Astrocyte (in vitro differentiated cells and primary cell): ENCODE measurements at regions not wholly inside any gene's neighbourhood (a gene's known extent, or its start where the extent isn't known, plus 50 kb on each side); places are given as distances from the start of the nearest gene placed in this dataset.

Experiments used
- CTCF ChIP-seq: IDR thresholded peaks from 2 replicates; pipeline ENCODE4 v1.5.1; 2011; ENCODE audit warnings: low read depth, mild to moderate bottlenecking, inconsistent platforms, low read length, moderate library complexity; ENCODE audit not compliant: insufficient read depth
- EZH2 ChIP-seq: IDR thresholded peaks from 2 replicates; pipeline ENCODE4 v1.6.1; 2012; ENCODE audit warnings: mild to moderate bottlenecking, low read length, inconsistent platforms; ENCODE audit not compliant: insufficient read depth

- TF ChIP-seq CTCF = no peak
- no peak for TF ChIP-seq EZH2
Observed at GRCh38 chr20:29687438-29687837, 1570.0 kb upstream of the DEFB115 start.
